ENCODE measurements at regions not wholly inside any gene's neighbourhood (a gene's known extent, or its start where the extent isn't known, plus 50 kb on each side); places are given as distances from the start of the nearest gene placed in this dataset.

DNA sequence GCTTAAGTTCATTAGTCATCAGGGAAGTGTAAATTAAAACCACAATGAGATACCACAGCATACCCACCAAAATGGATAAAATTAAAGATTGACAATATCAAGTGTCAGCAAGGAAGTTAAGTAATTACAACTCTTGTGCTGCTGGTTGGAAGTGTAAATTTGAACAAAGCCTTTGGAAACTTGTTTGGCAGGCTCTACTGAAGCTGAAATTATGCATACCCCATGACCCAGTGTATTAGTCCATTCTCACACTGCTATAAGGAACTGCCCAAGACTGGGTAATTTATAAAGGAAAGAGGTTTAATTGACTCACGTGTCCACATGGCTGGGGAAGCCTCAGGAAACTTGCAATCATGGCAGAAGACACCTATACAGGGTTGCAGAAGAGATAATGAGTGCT lies 196.1 kb downstream of the PDCD6IP start:
- TF ChIP-seq SPI1 (IDR thresholded peaks at IDR 0.05; ENCODE audit: borderline replicate concordance, low read depth) = no peak
- TF ChIP-seq, protein P1, sequence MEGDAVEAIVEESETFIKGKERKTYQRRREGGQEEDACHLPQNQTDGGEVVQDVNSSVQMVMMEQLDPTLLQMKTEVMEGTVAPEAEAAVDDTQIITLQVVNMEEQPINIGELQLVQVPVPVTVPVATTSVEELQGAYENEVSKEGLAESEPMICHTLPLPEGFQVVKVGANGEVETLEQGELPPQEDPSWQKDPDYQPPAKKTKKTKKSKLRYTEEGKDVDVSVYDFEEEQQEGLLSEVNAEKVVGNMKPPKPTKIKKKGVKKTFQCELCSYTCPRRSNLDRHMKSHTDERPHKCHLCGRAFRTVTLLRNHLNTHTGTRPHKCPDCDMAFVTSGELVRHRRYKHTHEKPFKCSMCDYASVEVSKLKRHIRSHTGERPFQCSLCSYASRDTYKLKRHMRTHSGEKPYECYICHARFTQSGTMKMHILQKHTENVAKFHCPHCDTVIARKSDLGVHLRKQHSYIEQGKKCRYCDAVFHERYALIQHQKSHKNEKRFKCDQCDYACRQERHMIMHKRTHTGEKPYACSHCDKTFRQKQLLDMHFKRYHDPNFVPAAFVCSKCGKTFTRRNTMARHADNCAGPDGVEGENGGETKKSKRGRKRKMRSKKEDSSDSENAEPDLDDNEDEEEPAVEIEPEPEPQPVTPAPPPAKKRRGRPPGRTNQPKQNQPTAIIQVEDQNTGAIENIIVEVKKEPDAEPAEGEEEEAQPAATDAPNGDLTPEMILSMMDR (IDR thresholded peaks at IDR 0.05; ENCODE audit: insufficient read depth, low read length) = no peak
- no peak for TF ChIP-seq POLR2AphosphoS5 (IDR thresholded peaks at IDR 0.05; ENCODE audit: low read depth)
- TF ChIP-seq GABPA (IDR thresholded peaks at IDR 0.05; ENCODE audit: low read depth) = no peak

Data from HL-60 (cell line).